ENCODE measurements at regions not wholly inside any gene's neighbourhood (a gene's known extent, or its start where the extent isn't known, plus 50 kb on each side); places are given as distances from the start of the nearest gene placed in this dataset.

DNA sequence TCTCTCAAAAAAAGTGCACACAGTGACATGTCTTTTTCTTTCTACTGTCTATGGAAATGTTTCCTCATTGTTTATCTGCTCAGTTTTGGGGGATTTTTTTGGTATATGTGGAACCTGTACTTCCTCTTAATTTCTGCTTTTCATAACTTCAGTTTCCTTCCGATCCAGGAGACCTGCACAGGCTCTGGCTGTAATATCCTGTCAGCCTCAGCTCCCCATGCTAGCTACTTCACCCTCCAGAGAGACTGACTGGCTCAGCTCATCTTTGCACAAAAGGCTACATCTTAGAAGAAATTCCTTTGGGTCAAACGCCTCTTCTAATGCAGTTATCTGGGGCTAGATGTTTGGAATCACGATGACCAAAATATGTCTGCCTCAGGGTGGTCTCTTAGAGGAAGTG is 378.4 kb downstream of the RND3 start (continued):
- TF ChIP-seq ZNF263 (CRISPR knock-in tag; IDR thresholded peaks at IDR 0.05; ENCODE audit: borderline replicate concordance), result no peak
- no peak for TF ChIP-seq ZNF280B (CRISPR knock-in tag; IDR thresholded peaks at IDR 0.05)
- no peak for TF ChIP-seq CXXC5 (CRISPR knock-in tag; IDR thresholded peaks at IDR 0.05)
- no peak for TF ChIP-seq BRD4 (IDR thresholded peaks at IDR 0.05)
- TF ChIP-seq, protein P1, sequence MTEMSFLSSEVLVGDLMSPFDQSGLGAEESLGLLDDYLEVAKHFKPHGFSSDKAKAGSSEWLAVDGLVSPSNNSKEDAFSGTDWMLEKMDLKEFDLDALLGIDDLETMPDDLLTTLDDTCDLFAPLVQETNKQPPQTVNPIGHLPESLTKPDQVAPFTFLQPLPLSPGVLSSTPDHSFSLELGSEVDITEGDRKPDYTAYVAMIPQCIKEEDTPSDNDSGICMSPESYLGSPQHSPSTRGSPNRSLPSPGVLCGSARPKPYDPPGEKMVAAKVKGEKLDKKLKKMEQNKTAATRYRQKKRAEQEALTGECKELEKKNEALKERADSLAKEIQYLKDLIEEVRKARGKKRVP (CRISPR knock-in tag; IDR thresholded peaks at IDR 0.05), result no peak
- TF ChIP-seq HNRNPK (IDR thresholded peaks at IDR 0.05; ENCODE audit: low read depth, low read length, poor library complexity, severe bottlenecking), result no peak
- TF ChIP-seq SREBF2 (CRISPR knock-in tag; IDR thresholded peaks at IDR 0.05), result no peak

- 3% methylated on average over 2 of the region's 2 CpGs for WGBS (ENCODE audit: insufficient coverage, low coverage, missing lambda C conversion rate)
- ChIA-PET POLR2A (no interaction called here), CTCF (ENCODE audit: low intra/inter-chr PET ratio) (no interaction called here)
- Histone ChIP-seq H3K4me2 (ENCODE audit: insufficient read depth, low read length) (no peak overlapping the region), H3K4me3 (no peak overlapping the region), H3K79me2 (ENCODE audit: control insufficient read depth, insufficient read depth, low read length) (no peaks in the 10 kb centered on the region), H3K9me3 (replicated peaks; ENCODE audit: control insufficient read depth, insufficient read depth, low read depth, low read length) (no peaks in the 10 kb centered on the region), H3K9ac (ENCODE audit: insufficient read depth in 1 of 2, low read depth in 2 of 2, low read length in 2 of 2) (no peak overlapping the region), H3K27me3 (ENCODE audit: control insufficient read depth in 2 of 2, insufficient read depth in 2 of 2, low read length in 2 of 2) (no peaks in the 10 kb centered on the region), H3K4me1 (replicated peaks in 1 of 2; ENCODE audit: control insufficient read depth in 2 of 2, insufficient read depth in 2 of 2, low read length in 2 of 2) (no peaks in the 10 kb centered on the region), H3K36me3 (ENCODE audit: control insufficient read depth, insufficient read depth, low read length) (no peaks in the 10 kb centered on the region), H3K9me1 (ENCODE audit: control insufficient read depth, insufficient read depth, low read length) (no peaks in the 10 kb centered on the region), H4K20me1 (replicated peaks; ENCODE audit: control insufficient read depth, insufficient read depth, low read length) (no peaks in the 10 kb centered on the region), H2AFZ (ENCODE audit: low read depth, low read length) (no peak overlapping the region), H3K27ac (ENCODE audit: extremely low read depth, low read depth, low read length) (no peak overlapping the region)
- DNase-seq (ENCODE audit: extremely low read depth in 1 of 4, low spot score in 3 of 4) (no peak), ATAC-seq (no peak), FAIRE-seq (no peak)
- TF ChIP-seq BDP1 (IDR thresholded peaks at IDR 0.05; ENCODE audit: insufficient read depth, insufficient read length) (no peak), RBM17 (IDR thresholded peaks at IDR 0.05; ENCODE audit: borderline replicate concordance, low read depth, low read length) (no peak), SMAD4 (CRISPR knock-in tag; conservative IDR thresholded peaks at IDR 0.05) (no peak), KLF13 (tag; IDR thresholded peaks at IDR 0.05; ENCODE audit: borderline replicate concordance, low read depth) (no peak), HDAC1 (IDR thresholded peaks at IDR 0.05) (no peak), SMAD3 (CRISPR knock-in tag; conservative IDR thresholded peaks at IDR 0.05) (no peak), HNRNPL (IDR thresholded peaks at IDR 0.05; ENCODE audit: low read depth, low read length) (no peak), TAL1 (IDR thresholded peaks at IDR 0.05) (no peak), NEUROD1 (IDR thresholded peaks at IDR 0.05; ENCODE audit: borderline replicate concordance, low read depth, low read length, partially characterized antibody) (no peak)
- in situ Hi-C loops (cut with MboI), result no loop called here
- BruUV-seq (replicated peaks), result no TSS peak
- intact Hi-C loops (cut with micrococcal nuclease), result no loop called here
Measured at GRCh38 chr2:150107816-150108215, 379.7 kb downstream of the RND3 start.

Data from K562 (cell line).